ENCODE measurements at regions not wholly inside any gene's neighbourhood (a gene's known extent, or its start where the extent isn't known, plus 50 kb on each side); places are given as distances from the start of the nearest gene placed in this dataset.

GRCh38 chr1:195766709-195767108 lies 841.5 kb downstream of the KCNT2 start:
- TF ChIP-seq CTCF (conservative IDR thresholded peaks at IDR 0.05; ENCODE audit: low read length) (no peak), EZH2phosphoT487 (IDR thresholded peaks at IDR 0.05; ENCODE audit: borderline replicate concordance) (no peak)

Measured in Loucy (cell line).